Suppressor macrophage (primary cell): ENCODE measurements at regions not wholly inside any gene's neighbourhood (a gene's known extent, or its start where the extent isn't known, plus 50 kb on each side); places are given as distances from the start of the nearest gene placed in this dataset.

ENCODE experiments used
- DNase-seq, 4 experiments: peaks; one replicate each; pipeline ENCODE4 v3.0.0-alpha.2; 2020 to 2022

DNA sequence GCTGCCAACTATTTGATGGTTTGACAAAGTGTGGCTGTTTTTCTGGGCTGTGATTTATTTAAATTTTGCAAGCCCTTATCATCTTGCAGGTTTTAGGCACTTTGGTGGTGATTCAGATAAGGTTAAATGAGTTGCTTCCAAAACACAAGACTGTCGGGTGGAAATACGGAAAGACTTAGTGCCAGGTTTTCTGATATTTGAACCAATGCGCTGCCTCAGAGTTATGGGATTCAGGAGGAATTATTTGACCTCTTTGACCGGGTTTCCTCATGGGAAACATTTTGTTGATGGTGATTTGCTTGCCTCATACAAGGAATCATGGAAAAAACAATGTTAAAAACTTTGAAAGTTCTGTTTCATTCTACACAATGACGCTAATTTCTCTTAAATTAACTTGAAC is 136.1 kb upstream of the MAP9 start:
- no peak for DNase-seq

DNA sequence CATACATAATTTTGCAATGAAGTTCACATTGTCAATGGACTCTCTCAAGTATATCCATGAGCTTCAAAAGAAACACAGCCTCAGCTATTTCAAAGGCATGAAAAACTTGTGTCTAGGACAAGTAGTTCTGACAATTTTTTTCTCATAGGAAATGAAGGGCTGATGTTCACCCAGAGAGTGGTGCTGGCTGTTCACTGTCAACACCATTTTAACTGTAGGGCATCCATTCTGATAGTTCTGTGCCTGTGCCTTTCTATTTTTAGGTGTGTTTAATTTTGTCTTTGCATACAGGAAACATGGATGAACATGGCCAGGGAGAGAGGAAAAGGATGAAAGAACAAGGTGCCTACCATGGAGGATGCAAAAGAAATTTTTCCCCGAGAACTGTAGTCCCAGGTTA is 135.3 kb upstream of the MAP9 start:
- no peak for DNase-seq

DNA sequence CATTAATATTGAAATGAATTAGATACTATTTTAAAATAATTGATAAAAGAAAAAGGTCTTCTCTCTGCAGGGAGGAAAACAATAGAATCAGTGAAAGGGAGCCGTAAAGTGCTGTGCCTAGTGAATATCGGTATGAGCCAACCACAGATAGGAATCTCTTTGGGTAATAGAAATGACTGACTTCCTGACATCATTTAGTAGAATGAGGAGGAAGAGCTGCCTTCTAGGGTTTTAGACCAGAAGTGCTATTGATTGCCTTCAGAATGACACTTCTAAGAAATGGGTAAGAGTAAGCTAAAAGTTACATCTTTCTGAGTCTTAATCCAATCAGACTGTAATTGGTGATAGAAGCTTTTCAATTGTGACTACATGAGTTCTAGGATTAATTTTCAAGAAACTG is 134.0 kb upstream of the MAP9 start:
- DNase-seq: no peak

DNA sequence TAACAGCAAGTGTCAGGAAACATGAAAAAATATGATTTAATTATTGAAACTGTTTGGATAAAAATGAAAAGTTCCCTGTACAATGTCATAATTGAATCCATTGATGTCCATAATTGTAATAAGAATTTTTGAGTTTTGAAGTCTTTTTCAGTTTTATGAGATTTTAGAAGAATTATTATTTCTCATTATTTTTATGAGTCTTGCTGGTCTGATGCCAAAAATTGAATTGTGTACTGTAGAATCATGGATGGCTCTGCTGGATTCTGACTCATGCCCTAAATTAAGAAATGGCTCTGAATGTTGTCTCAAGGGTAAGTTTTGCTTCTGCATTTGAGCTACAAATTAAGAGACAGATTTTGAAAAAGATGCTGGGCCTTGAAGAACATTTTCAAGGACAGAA is 132.8 kb upstream of the MAP9 start:
- DNase-seq: peak in 3 of 4 experiments; percentile 24 to 82 (median 68)

DNA sequence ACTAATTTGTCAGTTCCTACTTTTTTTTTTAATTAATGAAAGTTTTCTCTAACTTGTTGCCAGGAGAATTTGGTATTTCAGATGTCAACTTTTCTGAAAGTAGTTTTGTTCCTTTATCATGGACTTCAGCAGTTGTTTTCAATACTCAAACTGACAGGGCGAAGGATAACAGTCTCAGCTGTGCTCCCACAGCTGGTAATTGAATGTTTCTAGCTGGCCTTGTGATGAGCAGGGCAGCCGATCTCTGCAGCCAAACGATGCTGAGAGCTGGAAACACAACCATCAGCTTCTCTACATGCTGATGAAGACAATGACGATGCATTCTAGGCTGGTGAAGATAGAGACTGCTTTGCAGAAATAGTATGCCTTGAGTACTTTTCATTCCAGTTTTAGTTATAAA is 130.0 kb upstream of the MAP9 start:
- no peak for DNase-seq

DNA sequence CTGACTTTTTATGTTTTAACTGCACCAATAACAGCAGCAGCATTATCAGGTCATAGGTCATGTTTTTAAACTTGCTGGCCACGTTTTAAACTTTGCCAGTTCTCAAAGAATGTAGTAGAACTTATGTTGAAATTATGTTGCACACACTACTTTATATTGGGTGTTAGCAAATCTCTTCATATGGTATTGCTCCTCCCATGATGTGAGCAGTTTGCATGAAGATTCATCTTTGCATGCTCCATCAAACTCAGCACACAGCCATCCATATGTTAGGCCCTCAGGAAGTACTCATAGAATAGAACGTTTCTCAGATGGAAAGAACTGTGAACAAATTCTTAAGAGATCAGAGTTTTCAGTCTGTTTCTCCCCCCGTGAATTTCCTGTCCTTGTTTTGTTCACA is 128.6 kb upstream of the MAP9 start:
- DNase-seq: no peak

DNA sequence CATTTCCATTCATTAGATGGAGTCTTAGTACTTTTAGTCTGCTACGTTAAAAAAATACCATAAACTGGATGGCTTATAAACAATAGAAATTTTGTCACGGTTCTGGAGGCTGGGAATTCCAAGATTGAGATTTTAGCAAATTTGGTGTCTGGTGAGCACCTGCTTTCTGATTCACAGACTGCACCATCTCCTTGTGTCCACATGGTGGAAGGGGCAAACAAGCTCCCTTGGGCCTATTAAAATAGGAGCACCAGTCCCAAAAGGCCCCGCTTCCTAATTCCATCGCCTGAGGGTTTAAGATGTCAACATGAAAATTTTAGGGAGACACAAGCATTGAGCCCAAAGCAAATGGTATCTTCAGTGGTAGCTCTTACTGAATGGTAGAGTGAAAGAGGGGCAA is 120.5 kb upstream of the MAP9 start:
- DNase-seq: no peak

DNA sequence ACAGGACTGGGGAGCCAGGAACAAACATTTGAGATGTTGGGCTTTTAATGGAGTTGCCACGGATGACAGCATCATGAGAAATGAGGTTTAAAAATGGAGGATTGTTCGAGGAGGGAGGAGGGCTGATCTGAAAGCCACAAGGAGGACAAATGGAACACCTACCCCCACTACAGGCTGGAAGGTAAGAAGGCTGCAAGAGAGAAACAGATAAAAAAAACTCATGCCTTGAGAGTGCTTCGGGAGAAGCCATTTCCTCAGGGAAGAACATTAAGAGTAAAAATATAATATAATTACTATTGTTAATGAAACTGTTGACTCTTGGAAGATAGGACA is 119.5 kb upstream of the MAP9 start:
- no peak for DNase-seq

DNA sequence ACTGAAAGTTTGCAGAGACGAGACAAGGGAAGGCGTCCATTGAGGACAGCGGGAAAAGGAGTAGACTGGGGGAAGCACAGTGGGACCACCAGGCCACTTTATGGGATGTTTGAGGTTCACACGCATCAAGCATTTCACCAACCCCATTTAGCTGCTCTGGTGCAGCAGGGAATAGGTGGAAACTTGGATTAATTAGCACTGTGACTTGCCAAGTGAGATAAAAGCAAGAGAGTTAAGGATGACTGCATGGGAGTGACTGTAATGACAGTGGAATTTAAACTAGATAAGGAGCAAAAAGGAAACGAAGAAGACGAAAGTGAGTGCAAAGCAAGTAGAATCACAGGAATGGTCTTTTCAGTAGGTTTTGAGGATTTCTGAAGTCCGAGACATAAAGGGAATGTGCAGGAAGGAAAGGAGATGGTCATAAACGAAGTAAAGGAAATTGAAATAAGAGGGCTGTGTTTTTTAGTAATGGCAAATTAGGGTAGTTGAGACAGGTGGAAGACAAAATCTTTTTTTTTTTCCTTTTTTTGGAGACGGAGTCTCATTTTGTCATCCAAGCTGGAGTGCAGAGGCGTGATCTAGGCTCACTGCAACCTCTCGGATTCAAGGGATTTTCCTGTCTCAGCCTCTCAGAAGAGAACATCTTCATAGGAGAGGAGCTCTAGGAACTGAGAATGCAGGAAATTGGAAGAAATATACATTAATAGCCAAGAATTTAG is 119.0 kb upstream of the MAP9 start:
- DNase-seq: no peak

DNA sequence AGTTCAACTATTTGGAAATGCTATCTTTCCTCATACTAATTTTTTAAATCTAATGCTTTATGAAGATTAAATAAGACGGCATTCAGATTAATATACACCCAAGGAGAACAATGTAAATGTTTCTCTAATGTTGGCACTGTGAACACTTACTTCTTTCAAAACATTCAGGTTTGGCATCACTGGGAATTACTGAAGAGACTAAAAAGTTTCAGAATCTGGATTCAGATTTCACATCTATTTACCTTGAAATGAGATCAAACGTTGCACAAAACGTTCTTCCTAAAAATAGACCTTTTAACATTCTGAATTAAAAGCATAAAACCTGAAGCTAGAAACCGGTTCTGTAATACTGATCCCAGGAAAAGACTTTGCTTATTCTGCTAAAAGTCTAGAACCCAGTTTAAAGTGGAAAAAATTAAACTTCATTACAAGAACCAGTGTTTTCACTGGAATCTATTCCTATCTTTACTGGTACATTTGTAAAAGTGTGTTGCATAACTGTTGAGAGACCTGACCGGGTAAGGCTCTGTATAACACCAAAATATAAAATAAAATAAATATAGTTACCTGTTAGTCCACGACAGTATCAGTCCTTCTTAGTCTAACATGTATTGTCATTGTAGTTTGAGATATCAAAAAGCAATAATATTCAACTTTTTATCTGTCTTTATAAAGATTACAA is 117.4 kb upstream of the MAP9 start:
- DNase-seq: no peak

DNA sequence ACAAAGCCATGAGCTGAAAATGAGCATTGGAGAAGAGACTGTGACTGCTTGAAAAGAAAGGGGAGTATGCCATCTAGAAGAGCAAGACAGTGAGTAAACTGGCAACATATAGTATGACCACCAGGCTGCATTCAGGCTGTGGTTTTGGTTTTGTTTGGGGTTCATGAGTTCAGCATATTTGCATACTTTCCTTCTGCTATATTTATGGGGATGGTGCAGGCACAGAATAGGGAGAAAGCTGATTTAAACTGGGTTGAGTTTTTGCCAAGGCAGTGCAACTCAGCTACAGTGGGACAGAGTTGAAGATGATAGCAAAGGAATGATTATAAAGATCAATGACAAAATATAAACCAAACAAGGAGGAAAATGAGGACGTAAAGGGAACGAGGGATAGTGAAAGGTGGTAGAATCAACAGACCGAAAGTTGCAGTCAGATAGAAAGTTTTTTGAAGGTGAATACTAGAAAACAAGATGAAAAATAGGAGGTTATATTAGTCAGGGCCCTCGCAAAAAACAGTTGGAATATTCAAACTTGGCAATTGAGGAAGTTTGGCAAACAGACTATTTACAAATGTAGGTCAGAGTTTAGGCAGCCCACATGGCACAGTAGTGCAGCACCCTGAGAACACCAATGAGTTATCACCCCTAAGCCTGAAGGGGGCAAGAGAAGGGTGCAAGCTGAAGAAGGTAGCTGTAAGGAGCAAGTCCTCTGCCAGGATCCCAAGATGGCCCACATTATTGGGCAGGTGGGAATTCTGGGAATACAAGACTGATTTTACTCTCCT is 114.8 kb upstream of the MAP9 start:
- peak; percentile 6 to 60 (median 29) for DNase-seq

DNA sequence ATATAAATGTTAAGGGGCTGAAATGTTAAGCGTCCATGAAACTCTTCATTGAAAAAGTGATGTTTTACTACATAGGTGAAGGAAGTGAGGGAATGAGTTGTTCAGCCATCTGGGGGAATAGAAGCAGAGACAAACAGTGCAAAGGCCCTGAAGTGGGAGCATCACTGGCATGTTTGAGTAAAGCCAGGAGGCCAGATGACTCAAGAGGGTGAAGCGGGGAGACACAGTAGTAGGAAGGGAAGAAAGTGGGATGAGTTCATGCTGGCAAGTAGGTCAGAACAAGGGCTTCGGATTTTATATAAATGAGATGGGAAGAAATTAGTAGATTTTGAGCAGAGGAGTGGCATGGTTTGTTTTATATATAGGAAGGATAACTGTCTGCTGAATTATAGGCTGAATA is 112.5 kb upstream of the MAP9 start:
- no peak for DNase-seq

DNA sequence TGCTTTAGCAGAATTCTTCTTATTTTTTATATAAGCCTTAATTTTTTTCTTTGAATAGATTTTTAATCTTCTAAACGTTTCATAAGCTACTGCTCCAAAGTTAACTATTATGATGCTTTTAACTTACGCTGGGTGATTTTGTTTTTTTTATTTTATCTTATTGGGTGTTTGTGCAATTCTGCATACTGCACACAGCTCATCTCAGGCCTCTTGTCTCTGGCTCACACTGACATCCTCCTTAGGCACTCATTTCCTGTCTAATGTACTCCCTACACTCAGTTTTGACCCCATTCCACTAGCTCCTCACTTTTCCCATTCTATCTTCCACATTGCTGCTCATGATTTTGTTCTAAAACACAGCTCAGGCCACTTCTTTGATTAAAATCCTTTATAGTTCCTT is 111.9 kb upstream of the MAP9 start:
- no peak for DNase-seq

DNA sequence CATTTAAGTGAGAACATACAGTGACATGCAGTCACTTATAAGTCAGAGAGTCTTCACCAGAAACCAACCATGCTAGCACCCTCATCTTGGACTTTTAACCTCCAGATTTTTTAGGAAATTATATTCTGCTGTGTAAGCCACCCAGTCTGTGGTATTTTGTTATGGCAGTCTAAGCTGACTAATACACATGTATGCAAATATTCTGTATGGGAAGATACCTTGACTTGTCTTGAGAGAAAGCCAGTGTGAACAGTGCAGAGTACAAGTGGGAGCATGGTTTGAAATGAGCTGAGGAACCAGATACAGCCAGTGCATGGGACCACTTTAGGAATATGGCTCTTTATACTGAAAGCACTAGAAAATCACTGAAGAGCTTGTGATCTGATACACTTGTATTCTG is 110.4 kb upstream of the MAP9 start:
- peak in 2 of 4 experiments; percentile 4 to 39 for DNase-seq

DNA sequence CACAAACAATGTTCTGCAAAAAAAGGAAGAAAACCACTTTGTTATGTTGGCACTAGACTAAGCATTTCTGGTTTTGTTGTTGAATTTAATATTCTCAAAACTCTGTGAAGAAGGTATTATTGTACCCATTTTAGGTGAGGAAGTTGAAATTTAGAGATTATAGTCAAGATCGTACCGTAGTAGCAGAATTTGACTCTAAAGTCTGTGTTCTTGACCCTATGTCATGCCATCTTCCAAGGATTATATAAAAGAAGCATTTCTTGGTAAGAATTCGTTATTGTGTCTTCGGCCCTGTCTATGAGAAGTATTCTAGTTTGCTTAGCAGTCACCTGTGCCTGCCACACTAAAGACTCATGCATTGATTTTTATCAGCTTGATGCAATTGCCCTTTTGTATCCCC is 104.4 kb upstream of the MAP9 start:
- DNase-seq: no peak

DNA sequence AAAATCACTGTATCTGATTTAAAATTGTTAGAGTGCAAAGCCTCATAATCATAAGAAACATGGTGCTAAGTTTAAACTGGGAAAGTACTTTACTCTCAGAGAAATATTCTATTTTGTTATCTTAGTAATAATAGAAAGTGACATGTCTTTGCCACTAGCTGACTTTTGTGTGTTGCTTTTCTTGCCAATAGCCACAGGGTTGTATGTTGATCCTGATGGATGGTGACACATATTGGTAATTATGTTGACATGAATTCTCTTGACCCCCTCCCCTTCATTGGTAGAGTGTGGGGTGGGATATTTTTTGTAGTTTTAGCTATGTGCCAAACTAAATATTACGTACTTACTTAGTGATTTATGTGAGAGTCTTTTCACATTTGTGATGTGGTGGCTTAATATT is 103.1 kb upstream of the MAP9 start:
- no peak for DNase-seq

DNA sequence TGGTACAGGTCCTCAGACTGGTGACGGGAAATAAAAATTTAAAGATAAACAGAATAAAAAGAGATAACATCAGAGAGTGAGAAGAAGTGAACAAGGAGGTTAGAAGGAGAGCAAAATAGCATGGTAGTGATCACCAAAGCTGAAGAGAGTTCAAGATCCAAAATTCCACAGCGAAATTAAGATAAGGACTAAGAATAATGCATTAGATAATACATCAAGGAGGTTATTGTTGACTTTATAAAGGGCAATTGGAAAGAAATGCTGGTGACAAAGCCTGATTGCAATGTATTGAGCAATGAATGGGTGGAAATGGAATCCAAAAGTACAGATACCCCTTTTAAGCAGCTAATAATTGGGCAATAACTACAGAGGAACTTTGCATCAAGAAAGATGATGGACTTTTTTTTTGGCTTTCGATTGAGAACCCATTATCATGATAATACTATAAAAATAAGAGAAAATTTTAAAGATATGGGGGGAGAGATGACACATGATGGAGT is 101.6 kb upstream of the MAP9 start:
- DNase-seq: no peak

DNA sequence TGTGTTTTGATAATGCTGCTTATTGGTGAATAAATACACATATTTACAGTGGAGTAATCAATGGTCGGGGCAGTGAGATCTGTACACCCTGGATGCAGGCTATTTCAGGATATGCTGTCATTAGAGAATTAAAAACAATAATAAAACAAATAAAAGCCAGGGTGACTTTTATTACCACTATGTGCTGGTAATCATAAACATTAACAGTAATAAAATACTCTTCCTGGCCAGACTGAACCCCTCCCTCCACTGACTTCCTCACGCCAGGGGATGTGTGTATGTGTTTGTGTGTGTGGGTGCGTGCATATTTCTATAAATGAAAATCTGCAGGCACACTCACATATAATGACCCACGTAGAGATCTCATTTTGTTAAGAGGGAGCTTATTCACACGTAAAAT is 98.0 kb upstream of the MAP9 start:
- DNase-seq: no peak

DNA sequence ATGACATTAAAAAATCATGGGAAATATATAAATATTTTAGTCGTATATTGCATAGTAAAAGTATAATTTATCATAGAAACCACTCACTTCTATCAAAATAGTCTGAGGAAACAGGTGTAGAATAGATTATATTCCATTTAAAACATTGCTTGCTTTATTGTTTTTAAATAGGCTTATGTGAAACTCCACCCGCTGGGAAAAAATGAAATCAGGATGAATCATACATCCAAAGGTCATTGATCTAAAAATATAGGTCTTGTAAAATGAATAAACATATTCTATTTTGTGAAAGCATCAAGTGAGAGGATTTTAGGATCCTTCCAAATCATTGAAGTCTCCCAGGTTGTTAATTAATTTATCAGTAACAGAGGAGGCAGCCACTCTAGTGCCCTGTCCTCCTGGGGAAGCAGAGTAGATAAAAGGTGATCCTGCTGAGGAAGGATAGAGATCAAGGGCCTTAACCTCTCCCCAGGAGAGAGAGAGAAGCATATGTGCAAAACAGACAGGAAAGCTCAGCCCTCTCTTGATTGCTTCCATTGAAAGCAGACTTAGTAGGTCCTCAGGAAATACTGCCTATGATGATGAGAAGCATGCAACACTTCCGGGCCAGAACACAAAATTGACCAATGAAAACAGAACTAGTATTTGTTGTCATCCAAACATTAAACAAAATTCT is 96.8 kb upstream of the MAP9 start:
- peak in 2 of 4 experiments; percentile 26 to 31 for DNase-seq

DNA sequence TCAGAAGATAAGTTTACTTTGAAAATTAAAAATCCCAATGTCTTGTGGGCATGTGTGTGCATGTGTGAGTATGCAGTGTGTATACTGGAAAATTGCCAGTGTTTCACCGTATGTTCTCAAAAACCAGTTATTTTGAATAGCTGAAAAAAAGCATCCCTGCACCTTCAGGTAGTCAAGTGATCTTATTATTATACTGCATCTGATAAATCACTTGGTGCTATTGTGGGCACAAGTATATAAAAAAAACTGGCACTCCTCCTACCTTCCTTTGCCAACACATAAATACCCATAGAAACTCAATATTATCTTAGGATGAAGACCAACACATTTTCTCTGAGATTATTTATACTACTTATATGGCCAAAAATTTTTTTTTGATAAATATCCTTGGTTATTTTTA is 91.5 kb upstream of the MAP9 start:
- no peak for DNase-seq

DNA sequence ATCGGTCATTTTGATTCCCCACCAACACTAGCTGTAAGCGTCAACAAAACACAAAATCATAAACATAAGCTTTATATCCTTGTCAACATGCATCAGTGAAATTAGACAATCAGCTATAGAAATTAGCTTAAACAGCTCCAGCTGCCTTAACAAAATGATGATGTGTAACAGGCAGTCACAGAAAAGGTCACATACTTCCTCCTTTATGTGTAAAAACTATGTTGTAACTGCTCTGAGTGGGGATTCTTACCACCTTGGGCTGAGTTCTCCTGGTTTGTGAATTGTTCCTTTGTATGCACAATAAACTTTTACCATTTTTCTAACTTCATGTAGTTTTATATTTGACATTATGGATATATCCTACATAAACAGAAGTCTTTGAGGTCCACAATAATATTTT is 73.9 kb upstream of the MAP9 start:
- DNase-seq: peak in 3 of 4 experiments; percentile 13 to 67 (median 65)

DNA sequence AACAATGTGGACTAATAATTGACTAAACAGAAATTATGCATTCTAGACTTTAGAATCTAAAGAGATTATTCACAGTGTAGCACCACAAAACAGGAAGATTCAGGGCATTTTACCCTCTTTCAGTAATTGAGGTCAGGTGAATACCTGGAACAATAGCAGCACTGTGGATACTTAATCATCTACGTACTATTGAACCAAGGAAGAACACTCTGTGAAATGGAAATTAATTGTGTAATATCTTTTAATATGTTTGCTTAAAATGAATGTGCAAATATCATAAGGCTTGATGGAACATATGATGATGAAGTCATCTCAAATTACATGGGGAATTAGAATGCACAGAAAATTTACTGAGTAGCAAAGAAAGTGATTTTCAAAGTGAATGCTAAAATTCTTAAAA is 68.5 kb upstream of the MAP9 start:
- DNase-seq: peak in 1 of 4 experiments; percentile 13

DNA sequence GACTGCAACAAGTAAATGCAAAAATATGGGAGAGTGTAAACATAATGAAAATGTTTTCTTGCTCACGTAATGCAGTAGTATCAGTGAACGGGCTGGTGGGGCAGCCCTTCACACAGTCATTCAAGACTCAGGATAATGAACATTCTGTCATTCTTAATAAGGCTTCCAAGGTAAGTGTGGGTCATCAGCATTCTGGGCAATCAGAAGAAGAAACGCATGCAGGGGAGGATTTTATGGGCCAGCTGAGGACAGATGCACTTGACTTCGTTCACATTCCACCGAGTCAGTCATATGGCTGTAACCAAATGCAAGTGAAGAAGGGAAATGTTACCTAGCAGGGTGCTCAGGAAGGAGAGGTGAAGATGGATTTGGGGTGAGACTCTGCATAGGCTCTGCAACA is 68.0 kb upstream of the MAP9 start:
- no peak for DNase-seq
